NK-92 (cell line): ENCODE measurements at regions not wholly inside any gene's neighbourhood (a gene's known extent, or its start where the extent isn't known, plus 50 kb on each side); places are given as distances from the start of the nearest gene placed in this dataset.
"Not testable (repeated sequence)": the region's sequence is repeated elsewhere in the genome, so short reads cannot be mapped to it uniquely, and the experiment has no call there.

ENCODE experiments used
- DNase-seq: peaks from one replicate; lab custom pipeline; 2025; ENCODE audit not compliant: unreplicated experiment; lab: John Stamatoyannopoulos, UW

- not testable (repeated sequence) for DNase-seq
Measured at GRCh38 chr14:105653921-105654320, 127.5 kb downstream of the TMEM121 start.

DNA sequence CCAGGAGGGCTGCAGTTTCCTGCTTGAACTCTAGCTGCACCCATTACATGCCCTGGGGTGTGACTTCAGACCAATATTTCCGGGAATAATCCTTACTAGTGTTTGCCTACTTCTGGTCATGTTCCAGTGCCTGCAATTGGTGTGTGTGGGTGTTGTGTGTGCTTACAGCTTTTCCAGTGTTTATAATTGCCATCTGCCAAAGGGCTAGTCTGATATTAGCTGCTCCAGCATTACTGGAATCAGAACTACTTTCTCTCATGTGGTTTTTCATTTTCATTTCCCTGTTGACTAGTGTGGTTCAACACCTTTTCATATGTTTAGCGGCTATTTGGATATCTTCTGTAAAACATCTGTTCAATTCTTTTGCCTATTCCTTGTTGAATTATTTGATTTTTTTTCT, 132.9 kb downstream of the TMEM121 start:
- DNase-seq: not testable (repeated sequence)

DNA sequence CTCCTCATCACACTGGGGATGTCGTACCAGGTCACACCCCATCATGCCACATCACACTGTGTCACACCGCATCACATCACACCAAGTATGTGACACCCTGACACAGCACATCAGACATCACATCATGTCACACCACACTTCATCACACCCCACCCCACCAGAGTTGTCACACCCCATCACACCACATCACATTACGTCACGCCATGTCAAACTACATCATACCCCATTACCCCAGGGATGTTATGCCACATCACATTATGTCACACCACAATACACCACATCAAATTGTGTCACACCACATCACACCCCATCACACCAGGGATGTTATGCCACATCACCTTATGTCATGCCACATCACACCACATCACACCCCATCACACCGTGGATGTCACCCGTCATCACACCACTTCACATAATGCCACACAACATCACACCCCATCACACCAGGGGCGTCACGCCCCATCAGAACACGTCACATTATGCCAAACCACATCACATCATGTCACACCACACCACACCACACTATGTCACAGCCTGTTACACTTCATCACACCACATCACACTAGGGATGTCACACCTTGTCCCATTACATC, 133.6 kb downstream of the TMEM121 start:
- DNase-seq: no peak

DNA sequence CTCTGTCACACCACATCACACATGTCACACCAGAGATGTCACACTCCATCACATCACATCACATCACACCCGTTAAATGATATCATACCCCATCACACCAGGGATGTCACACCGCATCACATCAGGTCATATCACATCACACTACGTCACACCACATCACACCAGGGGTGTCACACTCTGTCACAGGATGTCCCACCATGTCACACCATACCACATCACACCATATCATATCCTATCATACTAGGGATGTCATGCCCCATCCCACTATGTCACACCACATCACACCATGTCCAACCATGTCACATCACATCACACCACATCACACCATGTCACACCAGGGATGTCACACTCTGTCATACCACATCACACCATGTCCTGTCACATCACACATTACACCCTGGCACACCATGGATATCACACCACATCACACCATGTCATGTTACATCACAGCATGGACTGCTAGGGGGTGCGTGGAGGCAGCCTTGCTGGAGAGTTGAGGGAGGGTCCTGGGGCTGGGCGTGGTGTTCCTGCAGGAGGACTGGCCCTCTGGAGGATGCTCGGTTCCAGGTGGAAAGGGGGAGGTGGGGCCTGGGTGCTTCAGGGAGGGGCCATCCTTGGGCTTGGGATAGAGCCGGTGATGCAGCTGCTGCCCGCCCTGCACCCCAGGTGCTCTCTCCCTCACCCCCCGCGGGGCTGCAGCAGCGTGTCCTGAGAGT, 134.6 kb downstream of the TMEM121 start:
- DNase-seq: no peak

GRCh38 chr14:105662043-105662442, 135.7 kb downstream of the TMEM121 start:
- DNase-seq: not testable (repeated sequence)

DNA sequence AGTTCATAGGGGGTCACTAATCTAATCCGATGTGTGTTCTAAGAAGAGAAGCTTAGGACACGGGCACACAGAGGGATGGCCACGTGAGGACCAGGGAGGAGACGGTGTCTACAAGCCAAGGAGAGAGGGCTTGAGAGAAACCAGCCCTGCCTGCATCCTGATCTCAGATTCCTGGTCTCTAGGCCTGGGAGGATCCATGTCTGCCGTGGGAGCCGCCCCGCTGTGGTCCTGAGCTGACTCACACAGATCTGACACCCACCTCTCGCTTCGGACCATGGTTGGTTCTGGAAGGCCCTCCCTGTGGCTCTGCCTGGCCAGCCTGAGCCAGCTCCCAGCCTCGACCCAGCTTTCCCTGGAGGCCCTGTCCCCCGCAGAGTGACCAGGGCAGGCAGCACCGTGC, 136.2 kb downstream of the TMEM121 start:
- not testable (repeated sequence) for DNase-seq

- DNase-seq: not testable (repeated sequence)
Measured at GRCh38 chr14:105663323-105663722, 136.9 kb downstream of the TMEM121 start.

- DNase-seq: not testable (repeated sequence)
Measured at GRCh38 chr14:105663818-105664596, 137.6 kb downstream of the TMEM121 start.

GRCh38 chr14:105664691-105665090, 138.3 kb downstream of the TMEM121 start:
- no peak for DNase-seq

DNA sequence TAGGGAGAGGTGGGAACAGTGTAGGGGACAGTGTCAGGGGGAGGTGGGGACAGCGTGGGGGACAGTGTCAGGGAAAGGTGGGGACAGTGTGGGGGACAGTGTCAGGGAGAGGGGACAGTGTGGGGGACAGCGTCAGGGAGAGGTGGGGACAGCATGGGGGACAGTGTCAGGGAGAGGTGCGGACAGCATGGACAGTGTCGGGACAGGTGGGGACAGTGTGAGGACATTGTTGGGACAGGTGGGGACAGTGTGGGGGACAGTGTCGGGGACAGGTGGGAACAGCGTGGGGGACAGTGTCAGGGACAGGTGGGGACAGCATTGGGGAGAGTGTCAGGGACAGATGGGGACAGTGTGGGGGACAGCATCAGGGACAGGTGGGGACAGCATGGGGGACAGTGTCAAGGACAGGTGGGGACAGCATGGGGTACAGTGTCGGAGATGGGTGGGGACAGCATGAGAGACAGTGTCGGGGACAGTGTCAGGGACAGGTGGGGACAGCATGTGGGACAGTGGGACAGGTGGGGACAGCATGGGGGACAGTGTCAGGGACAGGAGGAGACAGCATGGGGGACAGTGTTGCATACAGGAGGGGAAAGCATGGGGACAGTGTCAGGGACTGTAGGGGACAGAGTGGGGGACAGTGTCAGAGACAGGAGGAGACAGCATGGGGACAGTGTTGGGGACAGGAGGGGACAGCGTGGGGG, 139.0 kb downstream of the TMEM121 start:
- no peak for DNase-seq

DNA sequence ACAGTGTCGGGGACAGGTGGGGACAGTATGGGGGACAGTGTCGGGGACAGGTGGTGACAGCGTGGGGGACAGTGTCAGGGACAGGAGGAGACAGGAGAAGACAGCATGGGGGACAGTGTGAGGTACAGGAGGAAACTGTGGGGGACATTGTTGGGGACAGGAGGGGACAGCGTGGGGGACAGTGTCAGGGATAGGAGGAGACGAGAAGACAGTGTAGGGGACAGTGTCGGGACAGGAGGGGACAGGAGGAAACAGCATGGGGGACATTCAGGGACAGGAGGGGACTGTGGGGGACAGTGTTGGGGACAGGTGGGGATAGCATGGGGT, 139.5 kb downstream of the TMEM121 start:
- DNase-seq: no peak

DNA sequence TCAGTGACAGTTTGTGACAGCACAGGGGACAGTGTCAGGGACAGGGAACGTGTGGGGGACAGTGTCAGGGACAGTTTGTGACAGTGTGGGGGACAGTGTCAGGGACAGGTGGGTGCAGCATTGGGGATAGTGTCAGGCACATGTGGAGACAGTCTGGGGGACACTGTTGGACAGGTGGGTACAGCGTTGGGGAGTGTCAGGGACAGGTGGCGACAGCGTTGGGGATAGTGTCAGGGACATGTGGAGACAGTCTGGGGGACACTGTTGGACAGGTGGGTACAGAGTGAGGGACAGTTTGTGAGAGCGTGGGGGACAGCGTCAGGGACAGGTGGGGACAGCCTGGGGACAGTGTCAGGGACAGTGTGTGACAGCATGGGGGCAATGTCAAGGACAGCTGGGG, 140.0 kb downstream of the TMEM121 start:
- no peak for DNase-seq

GRCh38 chr14:105666991-105667662, 140.7 kb downstream of the TMEM121 start:
- not testable (repeated sequence) for DNase-seq

DNA sequence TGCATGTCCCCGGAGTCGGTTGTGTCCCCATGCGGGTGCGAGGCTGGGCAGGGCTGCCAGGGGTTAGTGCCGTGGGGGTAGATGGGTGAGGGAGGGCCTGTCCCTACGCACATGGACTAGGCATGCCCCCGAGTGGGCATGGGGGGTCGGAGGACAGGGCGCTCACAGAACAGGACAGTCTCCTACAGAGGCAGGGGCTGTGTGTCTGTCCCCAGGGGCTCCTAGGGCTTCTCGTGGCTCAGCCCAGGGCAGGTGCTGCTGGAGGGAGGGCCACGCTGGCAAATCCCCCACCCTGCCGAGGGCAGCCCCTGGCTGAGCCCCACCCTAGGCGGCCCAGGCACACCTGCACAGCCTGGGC, 141.3 kb downstream of the TMEM121 start:
- DNase-seq: not testable (repeated sequence)

- DNase-seq: not testable (repeated sequence)
Measured at GRCh38 chr14:105668021-105668420, 141.6 kb downstream of the TMEM121 start.

- not testable (repeated sequence) for DNase-seq
Measured at GRCh38 chr14:105668471-105669230, 142.3 kb downstream of the TMEM121 start.

DNA sequence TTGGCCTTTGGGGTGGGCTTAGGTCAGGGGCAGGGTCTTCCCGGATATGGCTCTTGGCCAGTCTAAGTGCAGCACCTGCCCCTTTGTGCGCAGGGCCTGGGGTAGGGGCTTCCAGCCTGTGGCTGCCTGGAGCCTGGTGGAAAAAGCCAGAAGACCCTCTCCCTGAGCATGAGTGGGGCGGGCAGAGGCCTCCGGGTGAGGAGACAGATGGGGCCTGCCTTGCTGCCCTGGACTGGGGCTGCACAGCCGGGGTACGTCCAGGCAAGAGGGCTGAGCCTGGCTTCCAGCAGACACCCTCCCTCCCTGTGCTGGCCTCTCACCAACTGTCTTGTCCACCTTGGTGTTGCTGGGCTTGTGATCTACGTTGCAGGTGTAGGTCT, 142.8 kb downstream of the TMEM121 start:
- not testable (repeated sequence) for DNase-seq

DNA sequence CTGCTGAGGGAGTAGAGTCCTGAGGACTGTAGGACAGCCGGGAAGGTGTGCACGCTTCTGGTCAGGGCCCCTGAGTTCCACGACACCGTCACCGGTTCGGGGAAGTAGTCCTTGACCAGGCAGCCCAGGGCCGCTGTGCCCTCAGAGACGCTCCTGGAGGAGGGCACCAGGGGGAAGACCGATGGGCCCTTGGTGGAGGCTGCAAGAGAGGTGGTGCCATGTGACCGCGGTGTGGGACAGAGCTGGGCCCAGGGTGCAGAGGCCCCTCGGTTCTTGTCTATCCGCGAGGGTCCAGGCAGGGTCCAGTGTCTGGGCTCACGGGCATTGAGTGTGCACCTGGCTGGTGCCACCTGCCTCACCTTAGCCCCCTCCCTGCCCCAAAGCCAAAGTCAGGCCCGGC, 143.3 kb downstream of the TMEM121 start:
- DNase-seq: not testable (repeated sequence)

GRCh38 chr14:105672450-105673200, 146.2 kb downstream of the TMEM121 start:
- DNase-seq: not testable (repeated sequence)

- not testable (repeated sequence) for DNase-seq
Measured at GRCh38 chr14:105675433-105675832, 149.1 kb downstream of the TMEM121 start.
